Suprapubic skin (tissue), 4 donors: ENCODE measurements at regions not wholly inside any gene's neighbourhood (a gene's known extent, or its start where the extent isn't known, plus 50 kb on each side); places are given as distances from the start of the nearest gene placed in this dataset.

ENCODE experiments used
- DNase-seq, 2 donors: peaks; one replicate each; pipeline ENCODE4 v3.0.0-alpha.2; 2019; ENCODE audit warnings: low spot score in 2 of 2
- H3K27ac ChIP-seq: fragments of 200-600 bp; sonication (generic); one replicate; pipeline ENCODE4 v1.5.1; 2019
- H3K27me3 ChIP-seq: fragments of 200-600 bp; sonication (generic); one replicate; pipeline ENCODE4 v1.5.1; 2019
- H3K36me3 ChIP-seq: fragments of 200-600 bp; sonication (generic); one replicate; pipeline ENCODE4 v1.5.1; 2019
- H3K4me1 ChIP-seq: fragments of 200-600 bp; sonication (generic); one replicate; pipeline ENCODE4 v1.5.1; 2019
- H3K4me3 ChIP-seq: fragments of 200-600 bp; sonication (generic); one replicate; pipeline ENCODE4 v1.5.1; 2019; ENCODE audit warnings: mild to moderate bottlenecking
- H3K9me3 ChIP-seq: fragments of 200-600 bp; sonication (generic); one replicate; pipeline ENCODE4 v1.5.1; 2019
- CTCF ChIP-seq, 2 donors: fragments of 200-600 bp in 1 of 2; fragments of 450-650 bp in 1 of 2; sonication (generic) in 1 of 2; IDR thresholded peaks; one replicate each; pipeline ENCODE4 v1.5.1; 2016 to 2019; ENCODE audit warnings: antibody characterized with exemption in 2 of 2, mild to moderate bottlenecking in 1 of 2, moderate library complexity in 1 of 2
- EP300 ChIP-seq: sonication (generic); formaldehyde crosslinking; IDR thresholded peaks from one replicate; pipeline ENCODE4 v1.6.1; 2017; ENCODE audit warnings: antibody characterized with exemption
- POLR2A ChIP-seq, 2 donors: fragments of 450-650 bp; IDR thresholded peaks; one replicate each; pipeline ENCODE4 v1.6.1; 2017; ENCODE audit warnings: antibody characterized with exemption in 2 of 2, mild to moderate bottlenecking in 2 of 2, moderate library complexity in 2 of 2
- POLR2AphosphoS5 ChIP-seq, 3 donors: sonication (generic); formaldehyde crosslinking; IDR thresholded peaks; one replicate each; pipeline ENCODE4 v1.6.1; 2017; ENCODE audit warnings: antibody characterized with exemption in 3 of 3
- whole genome bisulfite sequencing: methylation state at CpG from one replicate; pipeline ENCODE4 v1.1.5; 2018; 5-methylcytosine and 5-hydroxymethylcytosine counted together

- H3K4me3 ChIP-seq: no peak overlapping the region
- H3K27me3 ChIP-seq: no peaks in the 10 kb centered on the region
- no peaks in the 10 kb centered on the region for H3K9me3 ChIP-seq
- H3K36me3 ChIP-seq: no peaks in the 10 kb centered on the region
- no peak for DNase-seq
- no peak for TF ChIP-seq CTCF (IDR thresholded peaks at IDR 0.05)
- no peak for TF ChIP-seq POLR2AphosphoS5 (IDR thresholded peaks at IDR 0.05)
- TF ChIP-seq EP300: no peak
- TF ChIP-seq POLR2A (IDR thresholded peaks at IDR 0.05): no peak
- 95% methylated on average over 3 of the region's 3 CpGs for WGBS
- no peak overlapping the region for H3K27ac ChIP-seq
- no peaks in the 10 kb centered on the region for H3K4me1 ChIP-seq
These were observed 90.5 kb upstream of the CCDC150 start for GRCh38 chr2:196549052-196549451.

- H3K9me3 ChIP-seq: no peaks in the 10 kb centered on the region
- H3K4me1 ChIP-seq: no peaks in the 10 kb centered on the region
- no peak overlapping the region for H3K27ac ChIP-seq
- H3K4me3 ChIP-seq: no peak overlapping the region
- H3K36me3 ChIP-seq: no peaks in the 10 kb centered on the region
- DNase-seq: no peak
- no peaks in the 10 kb centered on the region for H3K27me3 ChIP-seq
- TF ChIP-seq EP300 (no peak), POLR2AphosphoS5 (IDR thresholded peaks at IDR 0.05) (no peak), CTCF (IDR thresholded peaks at IDR 0.05) (no peak), POLR2A (IDR thresholded peaks at IDR 0.05) (no peak)
These were observed 88.5 kb upstream of the CCDC150 start for GRCh38 chr2:196551014-196551413.

- H3K4me3 ChIP-seq: no peak overlapping the region
- TF ChIP-seq CTCF (IDR thresholded peaks at IDR 0.05) (no peak), EP300 (no peak), POLR2A (IDR thresholded peaks at IDR 0.05) (no peak), POLR2AphosphoS5 (IDR thresholded peaks at IDR 0.05) (no peak)
- no peak overlapping the region for H3K27ac ChIP-seq
- H3K4me1 ChIP-seq: no peaks in the 10 kb centered on the region
- no peak for DNase-seq
- H3K9me3 ChIP-seq: no peaks in the 10 kb centered on the region
- 95% methylated on average over 3 of the region's 3 CpGs for WGBS
- no peaks in the 10 kb centered on the region for H3K36me3 ChIP-seq
- H3K27me3 ChIP-seq: no peaks in the 10 kb centered on the region
These were observed 84.4 kb upstream of the CCDC150 start for GRCh38 chr2:196555161-196555560.

- WGBS: 67% methylated on average over 1 of the region's 1 CpG
These were observed 83.8 kb upstream of the CCDC150 start for GRCh38 chr2:196555726-196556125.

GRCh38 chr2:196558497-196558896 is 81.0 kb upstream of the CCDC150 start:
- 88% methylated on average over 3 of the region's 3 CpGs for WGBS
- Histone ChIP-seq H3K9me3 (no peaks in the 10 kb centered on the region), H3K27me3 (no peaks in the 10 kb centered on the region), H3K4me1 (no peaks in the 10 kb centered on the region), H3K4me3 (no peak overlapping the region), H3K27ac (no peak overlapping the region), H3K36me3 (no peaks in the 10 kb centered on the region)
- no peak for DNase-seq
- TF ChIP-seq POLR2AphosphoS5 (IDR thresholded peaks at IDR 0.05): no peak
- no peak for TF ChIP-seq POLR2A (IDR thresholded peaks at IDR 0.05)
- no peak for TF ChIP-seq EP300
- no peak for TF ChIP-seq CTCF (IDR thresholded peaks at IDR 0.05)

More at GRCh38 chr2:196555726-196556125, 83.8 kb upstream of the CCDC150 start:
- Histone ChIP-seq H3K36me3 (no peaks in the 10 kb centered on the region), H3K27ac (no peak overlapping the region), H3K27me3 (no peaks in the 10 kb centered on the region), H3K4me1 (no peaks in the 10 kb centered on the region), H3K4me3 (no peak overlapping the region), H3K9me3 (no peaks in the 10 kb centered on the region)
- TF ChIP-seq POLR2A (IDR thresholded peaks at IDR 0.05) (no peak), POLR2AphosphoS5 (IDR thresholded peaks at IDR 0.05) (no peak), EP300 (no peak), CTCF (IDR thresholded peaks at IDR 0.05) (no peak)
- DNase-seq: no peak
